Fibroblast of villous mesenchyme (primary cell): ENCODE measurements at regions not wholly inside any gene's neighbourhood (a gene's known extent, or its start where the extent isn't known, plus 50 kb on each side); places are given as distances from the start of the nearest gene placed in this dataset.

Experiments used
- DNase-seq: peaks from one replicate; pipeline ENCODE4 v3.0.0-alpha.2; 2010; ENCODE audit warnings: low read depth
- H3K4me3 ChIP-seq: 2 replicates; pipeline ENCODE4 v1.5.1; 2011; ENCODE audit warnings: low read depth, mild to moderate bottlenecking, low read length
- CTCF ChIP-seq: IDR thresholded peaks from 2 replicates; pipeline ENCODE4 v1.5.1; 2012; ENCODE audit warnings: low read depth, mild to moderate bottlenecking, low read length; ENCODE audit not compliant: insufficient read depth

DNA sequence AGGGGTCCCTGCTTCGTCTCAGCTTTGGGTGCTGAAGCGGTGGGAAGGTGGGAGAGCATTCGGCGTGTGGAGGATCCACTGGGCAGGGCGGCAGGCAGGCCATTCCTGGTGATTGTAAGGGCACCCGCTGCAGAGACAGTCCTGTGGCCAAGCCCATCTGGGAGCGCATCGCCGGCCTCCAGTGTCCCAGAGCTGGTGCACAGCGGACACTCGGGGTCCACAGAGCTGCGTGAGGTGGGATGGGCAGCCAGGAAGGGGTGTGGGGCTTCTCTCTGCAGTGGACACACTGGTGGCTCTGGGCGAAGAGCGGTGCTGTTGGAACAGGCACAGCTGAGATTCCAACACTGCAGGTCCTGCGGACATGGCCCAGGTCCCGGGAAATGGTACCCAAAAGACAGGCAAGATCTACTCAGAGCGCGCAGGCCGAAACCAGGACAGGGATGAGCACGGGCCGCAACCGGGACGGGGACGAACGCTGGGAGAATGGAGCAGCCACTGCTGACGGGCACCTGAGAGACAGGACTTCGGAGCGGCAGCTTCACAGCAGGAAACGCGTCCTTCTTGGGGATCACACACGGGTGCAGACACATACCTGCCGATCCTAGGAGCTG lies 188.2 kb downstream of the ERMARD start:
- no peak for DNase-seq
- no peak for TF ChIP-seq CTCF
- H3K4me3 ChIP-seq, result no peak overlapping the region

DNA sequence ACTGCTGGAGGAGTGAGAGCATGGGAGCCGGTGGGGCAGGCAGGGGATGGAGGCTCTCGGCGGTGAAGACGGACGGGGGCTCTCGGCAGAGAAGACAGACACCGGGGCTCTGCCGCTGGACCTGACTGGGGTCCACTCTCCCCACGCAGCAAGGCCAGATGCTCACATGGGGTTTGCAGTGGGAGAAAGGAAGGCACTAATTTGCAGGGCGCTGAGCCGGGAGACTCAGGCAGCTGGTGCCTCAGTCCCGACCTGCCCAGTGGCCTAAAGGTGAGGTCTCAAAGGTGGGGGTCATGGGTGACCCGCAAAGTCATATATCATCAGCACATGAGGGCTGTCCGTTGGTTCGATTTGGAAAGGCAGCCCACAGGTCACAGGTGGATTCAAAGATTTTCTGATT lies 187.3 kb downstream of the ERMARD start:
- no peak for DNase-seq
- H3K4me3 ChIP-seq, result no peak overlapping the region
- TF ChIP-seq CTCF, result no peak

GRCh38 chr6:169938262-169938701 lies 186.9 kb downstream of the ERMARD start:
- no peak overlapping the region for H3K4me3 ChIP-seq
- TF ChIP-seq CTCF, result no peak
- DNase-seq, result no peak

DNA sequence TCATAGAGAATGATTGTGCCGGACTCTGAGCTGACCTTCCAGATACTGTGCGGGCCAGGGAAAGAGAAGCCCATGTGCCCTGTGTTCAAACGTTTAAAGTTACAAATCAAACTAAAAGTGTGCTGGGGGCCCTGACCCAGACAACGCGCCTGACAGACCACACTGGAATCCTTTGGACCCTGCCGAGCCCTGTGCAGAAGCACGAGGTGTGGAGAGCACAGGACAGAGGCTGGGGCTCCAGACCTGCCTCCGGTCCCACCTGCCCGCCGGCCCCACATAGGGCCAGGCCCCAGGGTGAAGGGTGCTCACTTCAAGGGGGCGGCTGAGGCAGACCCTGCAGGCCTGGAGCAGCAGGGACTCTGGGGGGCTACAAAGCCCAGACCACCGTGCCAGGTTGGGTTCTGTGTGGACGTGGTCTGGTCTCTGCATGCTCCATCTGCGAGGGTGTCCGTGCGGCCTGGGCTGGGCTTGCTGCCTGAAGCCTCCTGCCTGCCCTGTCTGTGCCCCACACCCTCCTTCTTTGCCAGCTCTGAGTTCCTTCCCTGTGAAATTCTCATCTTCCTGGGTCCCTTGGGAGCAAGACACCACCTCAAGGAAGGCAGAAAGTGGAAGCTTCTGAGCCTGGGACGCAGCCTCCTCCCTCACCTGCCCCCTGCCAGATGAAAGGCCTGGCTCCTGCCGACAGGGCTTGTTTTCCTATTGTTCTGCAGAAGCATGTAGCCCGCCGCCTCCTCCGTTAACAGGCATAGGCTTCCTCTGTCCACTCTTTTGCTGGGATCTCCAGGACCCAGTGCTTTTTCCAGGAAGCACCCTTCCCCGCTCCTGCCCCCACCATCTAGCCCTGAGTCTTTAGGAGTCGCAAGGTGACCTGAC lies 186.2 kb downstream of the ERMARD start:
- no peak overlapping the region for H3K4me3 ChIP-seq
- TF ChIP-seq CTCF, result no peak
- no peak for DNase-seq

DNA sequence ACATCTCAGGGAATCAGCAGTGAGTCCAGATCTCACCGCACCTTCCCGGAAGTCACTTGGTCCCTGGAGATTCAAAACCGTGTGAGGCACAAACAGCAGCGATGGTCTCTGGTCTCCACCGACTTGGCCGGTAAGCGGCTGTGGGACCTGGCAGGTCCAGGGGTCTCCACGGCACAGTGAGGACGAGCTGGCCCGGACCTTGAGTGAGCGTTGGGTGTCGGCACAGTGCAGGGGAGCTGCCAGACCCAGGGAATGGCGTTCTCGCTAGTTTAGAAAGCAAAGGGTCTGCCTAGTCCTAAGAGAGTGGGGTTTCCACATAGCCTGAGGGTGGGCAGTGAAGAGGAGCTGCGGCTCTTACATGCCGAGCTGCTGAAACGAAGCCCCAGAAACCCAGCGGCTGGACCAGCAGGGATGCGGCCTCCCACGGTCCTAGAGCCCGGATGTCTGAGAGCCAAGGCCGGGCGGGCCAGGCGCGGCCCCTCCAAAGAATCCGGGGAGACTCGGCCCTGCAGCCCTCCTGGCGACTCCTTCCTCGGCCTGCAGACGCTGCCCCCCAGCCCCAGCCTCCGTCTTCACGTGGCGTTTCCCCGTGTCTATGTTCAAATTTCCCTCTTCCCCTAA lies 185.0 kb downstream of the ERMARD start:
- TF ChIP-seq CTCF, result no peak
- no peak overlapping the region for H3K4me3 ChIP-seq
- no peak for DNase-seq

DNA sequence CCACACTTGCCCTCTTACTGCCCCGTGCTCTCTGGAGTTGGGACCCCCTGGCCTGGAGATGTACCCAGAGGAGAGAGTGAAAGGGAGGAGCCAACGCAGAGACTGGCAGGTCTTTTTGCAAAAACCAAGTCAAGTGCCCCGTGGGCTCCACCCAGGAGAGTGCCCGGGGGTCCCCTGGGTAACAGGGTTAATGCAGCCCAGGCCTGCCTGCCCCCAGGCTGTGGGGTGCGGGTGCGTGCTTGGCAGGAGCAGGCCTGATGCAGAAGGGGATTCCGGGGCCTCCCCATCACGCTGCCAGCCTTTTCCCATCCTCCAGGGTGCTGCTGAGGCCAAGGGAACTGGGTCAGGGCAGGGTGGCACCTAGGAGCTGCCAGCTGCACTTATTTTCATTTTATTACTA lies 184.4 kb downstream of the ERMARD start:
- no peak overlapping the region for H3K4me3 ChIP-seq
- DNase-seq, result no peak
- TF ChIP-seq CTCF, result no peak
